Karpas-422 (cell line): ENCODE measurements at regions not wholly inside any gene's neighbourhood (a gene's known extent, or its start where the extent isn't known, plus 50 kb on each side); places are given as distances from the start of the nearest gene placed in this dataset.
A peak's percentile ranks its signal among the peaks of the same experiment; 100 is the strongest.

ENCODE experiments used
- DNase-seq: peaks from one replicate; pipeline ENCODE4 v3.0.0-alpha.2; 2015
- H2AFZ ChIP-seq: fragments of 200-600 bp; sonication (generic); 2 replicates; pipeline ENCODE4 v1.6.1; 2014; ENCODE audit warnings: antibody characterized with exemption, low read length, mixed read lengths
- H3K27ac ChIP-seq: fragments of 200-600 bp; sonication (generic); 2 replicates; pipeline ENCODE4 v1.5.1; 2014; ENCODE audit warnings: mild to moderate bottlenecking, low read length, moderate library complexity
- H3K27me3 ChIP-seq: fragments of 200-600 bp; sonication (generic); 2 replicates; pipeline ENCODE4 v1.6.1; 2014; ENCODE audit warnings: low read length, mixed read lengths
- H3K36me3 ChIP-seq: fragments of 200-600 bp; sonication (generic); 2 replicates; pipeline ENCODE4 v1.6.1; 2014; ENCODE audit warnings: low read length, mixed read lengths; ENCODE audit not compliant: insufficient read depth
- H3K4me1 ChIP-seq: fragments of 200-600 bp; sonication (generic); 2 replicates; pipeline ENCODE4 v1.6.1; 2014; ENCODE audit warnings: mild to moderate bottlenecking, low read length, mixed read lengths
- H3K4me2 ChIP-seq: fragments of 200-600 bp; sonication (generic); 2 replicates; pipeline ENCODE4 v1.6.1; 2014; ENCODE audit warnings: low read length, low read depth, mild to moderate bottlenecking; ENCODE audit not compliant: poor library complexity, severe bottlenecking
- H3K4me3 ChIP-seq: fragments of 200-600 bp; sonication (generic); 2 replicates; pipeline ENCODE4 v1.5.1; 2014; ENCODE audit warnings: mild to moderate bottlenecking, antibody characterized with exemption, low read length, mixed read lengths
- H3K79me2 ChIP-seq: fragments of 200-600 bp; sonication (generic); 2 replicates; pipeline ENCODE4 v1.6.1; 2014; ENCODE audit warnings: mild to moderate bottlenecking, low read length, mixed read lengths
- H3K9ac ChIP-seq: fragments of 200-600 bp; sonication (generic); 2 replicates; pipeline ENCODE4 v1.6.0; 2014; ENCODE audit warnings: low read length
- H3K9me2 ChIP-seq: fragments of 200-600 bp; sonication (generic), shearing (Covaris generic); replicated peaks from 2 replicates; pipeline ENCODE4 v1.6.0; 2014; ENCODE audit warnings: mild to moderate bottlenecking, low read length, moderate library complexity; ENCODE audit not compliant: insufficient read depth
- H3K9me3 ChIP-seq: fragments of 300-700, 200-600 bp; sonication (generic); 2 replicates; pipeline ENCODE4 v1.6.1; 2014; ENCODE audit warnings: low read length, mixed read lengths
- H4K20me1 ChIP-seq: fragments of 200-600 bp; sonication (generic); 2 replicates; pipeline ENCODE4 v1.6.1; 2014; ENCODE audit warnings: mild to moderate bottlenecking, antibody characterized with exemption, low read length, low read depth; ENCODE audit not compliant: insufficient read depth

GRCh38 chr2:146741260-146741659 lies 1103.6 kb upstream of the ACVR2A start:
- Histone ChIP-seq H2AFZ (no peak overlapping the region), H3K9me3 (no peaks in the 10 kb centered on the region), H3K9me2 (no peaks in the 10 kb centered on the region), H3K36me3 (no peaks in the 10 kb centered on the region), H3K4me3 (no peak overlapping the region), H3K9ac (no peak overlapping the region), H3K79me2 (no peaks in the 10 kb centered on the region), H3K4me1 (no peaks in the 10 kb centered on the region), H3K4me2 (no peak overlapping the region), H4K20me1 (no peaks in the 10 kb centered on the region), H3K27ac (no peak overlapping the region), H3K27me3 (no peaks in the 10 kb centered on the region)
- no peak for DNase-seq

GRCh38 chr2:146734821-146735190 lies 1110.0 kb upstream of the ACVR2A start:
- Histone ChIP-seq H3K9ac (no peak overlapping the region), H2AFZ (no peak overlapping the region), H3K36me3 (no peaks in the 10 kb centered on the region), H3K27me3 (no peaks in the 10 kb centered on the region), H3K4me2 (no peak overlapping the region), H3K4me1 (no peaks in the 10 kb centered on the region), H3K9me3 (no peaks in the 10 kb centered on the region), H3K9me2 (no peaks in the 10 kb centered on the region), H3K79me2 (no peaks in the 10 kb centered on the region), H3K4me3 (no peak overlapping the region), H4K20me1 (no peaks in the 10 kb centered on the region; the same call in 1 of the 2 replicates), H3K27ac (no peak overlapping the region)
- DNase-seq, result no peak

DNA sequence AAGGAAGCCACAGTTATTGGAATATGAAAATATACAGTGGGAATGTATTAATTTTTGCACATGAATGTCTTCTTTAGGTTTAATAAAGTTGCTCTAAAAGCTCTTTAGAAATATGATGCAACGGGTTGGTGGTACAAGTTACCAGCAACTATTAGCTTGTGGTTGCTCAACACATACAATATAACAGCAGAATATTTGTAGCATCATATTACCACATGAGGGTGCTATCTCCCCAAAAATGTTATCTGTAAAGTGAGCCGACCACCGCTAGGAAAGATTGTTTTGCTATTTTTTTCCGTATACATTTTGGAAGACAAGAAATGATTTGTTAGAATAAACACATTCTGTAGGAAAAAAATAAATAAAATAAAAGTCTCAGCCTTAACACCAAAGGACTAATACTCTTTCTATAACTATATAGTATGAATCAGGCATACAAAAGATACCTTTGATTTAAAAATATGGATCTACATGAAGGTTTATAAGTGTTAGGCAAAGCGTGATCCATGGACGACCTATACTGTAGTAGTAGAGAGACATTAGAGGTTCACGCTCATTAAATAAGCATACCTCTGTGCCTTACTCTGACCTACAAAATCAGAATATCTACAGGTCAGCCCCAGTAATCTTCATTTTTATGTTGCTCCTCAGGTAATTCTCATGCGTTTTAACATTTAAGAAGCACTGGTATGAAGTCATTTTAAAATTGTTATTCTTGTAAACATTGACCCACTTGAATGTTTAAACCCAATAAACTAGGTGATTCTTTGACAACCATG lies 1110.6 kb upstream of the ACVR2A start:
- H2AFZ ChIP-seq, result no peak overlapping the region
- H4K20me1 ChIP-seq, result no peaks in the 10 kb centered on the region; the same call in 1 of the 2 replicates
- H3K9me2 ChIP-seq, result no peaks in the 10 kb centered on the region
- H3K9me3 ChIP-seq, result no peaks in the 10 kb centered on the region
- no peak overlapping the region for H3K27ac ChIP-seq
- H3K36me3 ChIP-seq, result no peaks in the 10 kb centered on the region
- H3K4me1 ChIP-seq, result no peaks in the 10 kb centered on the region
- peak; percentile 79 for DNase-seq
- H3K4me3 ChIP-seq, result no peak overlapping the region
- no peak overlapping the region for H3K4me2 ChIP-seq
- no peaks in the 10 kb centered on the region for H3K27me3 ChIP-seq
- no peaks in the 10 kb centered on the region for H3K79me2 ChIP-seq
- no peak overlapping the region for H3K9ac ChIP-seq

GRCh38 chr2:146730882-146731281 lies 1113.9 kb upstream of the ACVR2A start:
- H3K4me3 ChIP-seq, result no peak overlapping the region
- H3K4me1 ChIP-seq, result no peaks in the 10 kb centered on the region
- DNase-seq, result no peak
- no peaks in the 10 kb centered on the region; the same call in 1 of the 2 replicates for H4K20me1 ChIP-seq
- H3K36me3 ChIP-seq, result no peaks in the 10 kb centered on the region
- no peaks in the 10 kb centered on the region for H3K27me3 ChIP-seq
- no peak overlapping the region for H2AFZ ChIP-seq
- no peak overlapping the region for H3K9ac ChIP-seq
- no peaks in the 10 kb centered on the region for H3K9me2 ChIP-seq
- H3K4me2 ChIP-seq, result no peak overlapping the region
- H3K9me3 ChIP-seq, result no peaks in the 10 kb centered on the region
- no peaks in the 10 kb centered on the region for H3K79me2 ChIP-seq
- H3K27ac ChIP-seq, result no peak overlapping the region

DNA sequence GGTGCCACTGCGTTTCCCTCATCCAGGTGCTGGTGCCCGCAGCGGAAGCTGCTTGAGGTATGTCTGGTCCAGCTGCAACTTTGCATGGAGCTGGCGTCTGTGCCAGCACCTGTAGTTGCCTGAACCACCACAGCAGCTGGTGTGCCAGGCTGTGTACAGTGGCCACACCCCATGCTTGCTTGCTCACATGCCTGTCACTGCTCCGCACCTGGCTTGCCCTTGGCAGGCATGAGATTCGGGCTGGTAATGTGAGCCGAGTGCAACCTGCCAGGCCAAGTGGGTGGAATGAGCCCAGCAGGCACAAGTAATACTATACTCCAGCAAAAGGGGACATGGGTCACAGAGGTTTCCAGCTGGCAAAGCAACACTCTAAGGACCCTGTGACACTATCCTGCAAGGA lies 1123.3 kb upstream of the ACVR2A start:
- Histone ChIP-seq H3K27me3 (no peaks in the 10 kb centered on the region), H3K27ac (no peak overlapping the region), H4K20me1 (no peaks in the 10 kb centered on the region), H3K9ac (no peak overlapping the region), H2AFZ (no peak overlapping the region), H3K9me2 (no peaks in the 10 kb centered on the region), H3K36me3 (no peaks in the 10 kb centered on the region), H3K79me2 (no peaks in the 10 kb centered on the region), H3K4me2 (no peak overlapping the region), H3K4me1 (no peaks in the 10 kb centered on the region), H3K9me3 (no peaks in the 10 kb centered on the region; the same call in 1 of the 2 replicates), H3K4me3 (no peak overlapping the region)
- DNase-seq, result no peak

GRCh38 chr2:146720170-146720569 lies 1124.7 kb upstream of the ACVR2A start:
- H3K4me3 ChIP-seq, result no peak overlapping the region
- H3K9ac ChIP-seq, result no peak overlapping the region
- H3K9me2 ChIP-seq, result no peaks in the 10 kb centered on the region
- no peaks in the 10 kb centered on the region for H3K79me2 ChIP-seq
- H2AFZ ChIP-seq, result no peak overlapping the region
- H3K4me1 ChIP-seq, result no peaks in the 10 kb centered on the region
- H3K9me3 ChIP-seq, result no peaks in the 10 kb centered on the region; the same call in 1 of the 2 replicates
- H3K36me3 ChIP-seq, result no peaks in the 10 kb centered on the region
- no peak overlapping the region for H3K4me2 ChIP-seq
- no peak overlapping the region for H3K27ac ChIP-seq
- no peaks in the 10 kb centered on the region for H4K20me1 ChIP-seq
- no peak for DNase-seq
- no peaks in the 10 kb centered on the region for H3K27me3 ChIP-seq

GRCh38 chr2:146716591-146716990 lies 1128.2 kb upstream of the ACVR2A start:
- no peak for DNase-seq
- Histone ChIP-seq H3K79me2 (no peaks in the 10 kb centered on the region), H3K9me2 (no peaks in the 10 kb centered on the region), H3K36me3 (no peaks in the 10 kb centered on the region), H3K4me2 (no peak overlapping the region), H3K9ac (no peak overlapping the region), H4K20me1 (no peaks in the 10 kb centered on the region), H3K9me3 (no peaks in the 10 kb centered on the region; the same call in 1 of the 2 replicates), H3K27me3 (no peaks in the 10 kb centered on the region), H3K4me3 (no peak overlapping the region), H3K27ac (no peak overlapping the region), H2AFZ (no peak overlapping the region), H3K4me1 (no peaks in the 10 kb centered on the region)

GRCh38 chr2:146709004-146709403 lies 1135.8 kb upstream of the ACVR2A start:
- no peak overlapping the region for H3K27ac ChIP-seq

More at GRCh38 chr2:146709004-146709403, 1135.8 kb upstream of the ACVR2A start:
- Histone ChIP-seq H2AFZ (no peak overlapping the region), H3K4me1 (no peaks in the 10 kb centered on the region), H3K4me2 (no peak overlapping the region), H3K9ac (no peak overlapping the region), H4K20me1 (no peaks in the 10 kb centered on the region), H3K27me3 (no peaks in the 10 kb centered on the region), H3K79me2 (no peaks in the 10 kb centered on the region), H3K9me3 (no peaks in the 10 kb centered on the region), H3K36me3 (no peaks in the 10 kb centered on the region), H3K9me2 (no peaks in the 10 kb centered on the region), H3K4me3 (no peak overlapping the region)
- no peak for DNase-seq
